Panc1 (cell line): ENCODE measurements at regions not wholly inside any gene's neighbourhood (a gene's known extent, or its start where the extent isn't known, plus 50 kb on each side); places are given as distances from the start of the nearest gene placed in this dataset.

Experiments
- CTCF ChIP-seq: fragments of 450-650 bp; IDR thresholded peaks from 2 replicates; pipeline ENCODE4 v1.5.1; 2017; ENCODE audit warnings: mild to moderate bottlenecking
- POLR2AphosphoS5 ChIP-seq: IDR thresholded peaks from 2 replicates; pipeline ENCODE4 v1.6.1; 2012; ENCODE audit warnings: mild to moderate bottlenecking, low read depth, low read length, moderate library complexity
- REST ChIP-seq, 2 experiments: IDR thresholded peaks; 2 replicates each; pipeline ENCODE4 v1.6.1; 2011 to 2012; ENCODE audit warnings: low read depth in 2 of 2, control low read depth in 1 of 2, low read length in 1 of 2, mild to moderate bottlenecking in 1 of 2, moderate library complexity in 1 of 2; ENCODE audit not compliant: insufficient read depth in 1 of 2
- SIN3A ChIP-seq: IDR thresholded peaks from 2 replicates; pipeline ENCODE4 v1.6.1; 2012; ENCODE audit warnings: low read depth, mild to moderate bottlenecking, low read length, moderate library complexity, borderline replicate concordance; ENCODE audit not compliant: insufficient read depth

DNA sequence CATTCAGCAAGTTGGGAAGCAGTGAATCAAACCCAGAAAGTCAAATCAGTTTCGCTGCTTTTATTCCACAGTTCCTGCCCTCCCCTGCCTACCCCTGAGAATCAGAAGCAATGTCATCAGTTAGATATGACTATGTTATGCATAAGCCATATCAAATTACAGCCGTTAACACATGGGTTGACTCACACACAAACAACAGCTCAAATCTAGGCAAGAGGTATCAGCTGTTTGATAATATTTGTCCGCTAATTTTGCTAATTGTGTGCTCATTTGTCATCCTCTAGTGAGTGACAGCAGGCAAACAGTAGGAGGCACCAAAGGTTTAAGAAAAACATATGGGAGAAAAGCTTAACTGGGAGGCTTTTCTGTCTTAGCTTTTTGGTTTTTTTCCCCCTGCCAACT lies 327.4 kb upstream of the CCL2 start:
- TF ChIP-seq CTCF = no peak
- TF ChIP-seq POLR2AphosphoS5 = no peak
- TF ChIP-seq SIN3A = no peak
- TF ChIP-seq REST (IDR thresholded peaks at IDR 0.05; ENCODE audit: insufficient read depth in 1 of 2, low read depth in 2 of 2, low read length in 1 of 2) = no peak
